Natural killer cell (primary cell): ENCODE measurements at regions not wholly inside any gene's neighbourhood (a gene's known extent, or its start where the extent isn't known, plus 50 kb on each side); places are given as distances from the start of the nearest gene placed in this dataset.

Experiments
- ATAC-seq, 3 donors: fragments of 150-1000 bp in 2 of 3; fragments of 200-7000 bp in 1 of 3; cut with Tn5 transposase; 1 replicate in 1 of 3; 2 replicates in 2 of 3; pipeline ENCODE4 v1.10.0; 2021; ENCODE audit warnings: mild to moderate bottlenecking in 2 of 3, moderate library complexity in 2 of 3
- DNase-seq, 2 donors: peaks; one replicate each; pipeline versions ENCODE4 v3.0.0 to v3.0.0-alpha.2; 2013 to 2021; ENCODE audit warnings: mixed read lengths in 1 of 2
- H3K27ac ChIP-seq: one replicate; pipeline ENCODE4 v1.5.1; 2013; ENCODE audit warnings: mild to moderate bottlenecking, low read length
- H3K27me3 ChIP-seq: one replicate; pipeline ENCODE4 v1.6.1; 2013; ENCODE audit warnings: low read length; ENCODE audit not compliant: control insufficient read depth, insufficient read depth
- H3K36me3 ChIP-seq: one replicate; pipeline ENCODE4 v1.6.1; 2013; ENCODE audit warnings: low read length; ENCODE audit not compliant: control insufficient read depth, insufficient read depth
- H3K4me1 ChIP-seq: one replicate; pipeline ENCODE4 v1.6.1; 2013; ENCODE audit warnings: low read length; ENCODE audit not compliant: control insufficient read depth, insufficient read depth
- H3K4me3 ChIP-seq: one replicate; pipeline ENCODE4 v1.5.1; 2013; ENCODE audit warnings: low read length
- H3K9me3 ChIP-seq: one replicate; pipeline ENCODE4 v1.6.1; 2013; ENCODE audit warnings: low read length; ENCODE audit not compliant: control insufficient read depth, insufficient read depth
- H3K27ac Mint-ChIP-seq, 2 donors: one replicate each; pipeline ENCODE4 v1.8.0; 2022; ENCODE audit warnings: mild to moderate bottlenecking in 2 of 2, mixed read lengths in 2 of 2, moderate library complexity in 1 of 2
- H3K27me3 Mint-ChIP-seq, 2 donors: one replicate each; pipeline ENCODE4 v1.8.0; 2022; ENCODE audit warnings: low read depth in 2 of 2, mixed read lengths in 2 of 2
- H3K36me3 Mint-ChIP-seq: one replicate; pipeline ENCODE4 v1.8.0; 2022; ENCODE audit warnings: mixed read lengths
- H3K4me1 Mint-ChIP-seq, 2 donors: one replicate each; pipeline ENCODE4 v1.8.0; 2022; ENCODE audit warnings: mixed read lengths in 2 of 2
- H3K4me3 Mint-ChIP-seq: one replicate; pipeline ENCODE4 v1.8.0; 2022; ENCODE audit warnings: mild to moderate bottlenecking, moderate library complexity, mixed read lengths
- H3K9me3 Mint-ChIP-seq, 2 donors: one replicate each; pipeline ENCODE4 v1.8.0; 2022; ENCODE audit warnings: mixed read lengths in 2 of 2
- CTCF ChIP-seq: fragments of 200-600 bp; IDR thresholded peaks from one replicate; pipeline ENCODE4 v1.8.0; 2022; ENCODE audit warnings: antibody characterized with exemption
- WGBS: methylation state at CpG from one replicate; pipeline ENCODE4 v1.1.7; 2013; ENCODE audit warnings: missing lambda C conversion rate; ENCODE audit not compliant: insufficient coverage; 5-methylcytosine and 5-hydroxymethylcytosine counted together
- intact Hi-C: fragments of 100-400 bp; cut with micrococcal nuclease; formaldehyde crosslinking; loops from one replicate; pipeline ENCODE4 v1.14.2; 2022

- Histone ChIP-seq H3K4me1 (no peaks in the 10 kb centered on the region), H3K9me3 (no peaks in the 10 kb centered on the region), H3K27ac (no peak overlapping the region), H3K27me3 (no peaks in the 10 kb centered on the region), H3K4me3 (no peak overlapping the region), H3K36me3 (no peaks in the 10 kb centered on the region)
- Mint-ChIP-seq H3K27ac (no peak overlapping the region), H3K27me3 (peaks cover 11 to 20% of the 10 kb centered on the region in 2 donors), H3K4me1 (no peaks in the 10 kb centered on the region), H3K4me3 (no peak overlapping the region), H3K36me3 (no peaks in the 10 kb centered on the region), H3K9me3 (no peaks in the 10 kb centered on the region)
- DNase-seq (no peak), ATAC-seq (no peak)
- intact Hi-C loops, result no loop called here
- WGBS, result 69% methylated on average over 17 of the region's 17 CpGs
- TF ChIP-seq CTCF, result no peak
Observed at GRCh38 chr1:4602462-4603294, 51.7 kb upstream of the AJAP1 start.

- 23% methylated on average over 16 of the region's 16 CpGs for WGBS
- no peaks in the 10 kb centered on the region for H3K36me3 ChIP-seq
- Mint-ChIP-seq H3K36me3 (no peaks in the 10 kb centered on the region), H3K27ac (no peak overlapping the region), H3K27me3 (peaks cover 11 to 26% of the 10 kb centered on the region in 2 donors), H3K9me3 (no peaks in the 10 kb centered on the region), H3K4me1 (no peaks in the 10 kb centered on the region), H3K4me3 (no peak overlapping the region)
- H3K27me3 ChIP-seq, result no peaks in the 10 kb centered on the region
- no peak overlapping the region for H3K27ac ChIP-seq
- no peaks in the 10 kb centered on the region for H3K4me1 ChIP-seq
- no peak overlapping the region for H3K4me3 ChIP-seq
- DNase-seq (no peak), ATAC-seq (no peak)
- H3K9me3 ChIP-seq, result no peaks in the 10 kb centered on the region
- TF ChIP-seq CTCF, result no peak
- intact Hi-C loops, result no loop called here
Observed at GRCh38 chr1:4603295-4604110, 50.9 kb upstream of the AJAP1 start.
